ENCODE measurements at regions not wholly inside any gene's neighbourhood (a gene's known extent, or its start where the extent isn't known, plus 50 kb on each side); places are given as distances from the start of the nearest gene placed in this dataset.

DNA sequence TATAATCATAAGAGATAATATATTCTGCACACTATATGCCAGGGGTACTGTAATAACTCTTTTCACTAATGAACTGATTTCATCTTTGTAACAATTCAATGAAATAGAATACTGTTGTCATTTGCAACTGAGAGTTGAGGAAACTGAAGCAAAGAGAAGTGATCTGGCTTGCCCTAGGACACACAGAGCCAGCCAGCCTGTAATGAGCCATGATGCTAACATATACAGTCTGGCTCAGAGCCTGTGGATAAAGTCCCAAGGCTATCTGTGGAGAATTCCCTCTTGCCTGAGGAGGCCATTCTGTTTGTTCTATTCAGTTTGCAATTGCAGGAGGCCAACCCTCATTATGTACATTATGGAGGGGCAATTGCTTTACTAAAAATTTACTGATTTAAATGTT is 241.3 kb downstream of the CXCL12 start:
- intact Hi-C loops (cut with DNase I) = no loop called here

DNA sequence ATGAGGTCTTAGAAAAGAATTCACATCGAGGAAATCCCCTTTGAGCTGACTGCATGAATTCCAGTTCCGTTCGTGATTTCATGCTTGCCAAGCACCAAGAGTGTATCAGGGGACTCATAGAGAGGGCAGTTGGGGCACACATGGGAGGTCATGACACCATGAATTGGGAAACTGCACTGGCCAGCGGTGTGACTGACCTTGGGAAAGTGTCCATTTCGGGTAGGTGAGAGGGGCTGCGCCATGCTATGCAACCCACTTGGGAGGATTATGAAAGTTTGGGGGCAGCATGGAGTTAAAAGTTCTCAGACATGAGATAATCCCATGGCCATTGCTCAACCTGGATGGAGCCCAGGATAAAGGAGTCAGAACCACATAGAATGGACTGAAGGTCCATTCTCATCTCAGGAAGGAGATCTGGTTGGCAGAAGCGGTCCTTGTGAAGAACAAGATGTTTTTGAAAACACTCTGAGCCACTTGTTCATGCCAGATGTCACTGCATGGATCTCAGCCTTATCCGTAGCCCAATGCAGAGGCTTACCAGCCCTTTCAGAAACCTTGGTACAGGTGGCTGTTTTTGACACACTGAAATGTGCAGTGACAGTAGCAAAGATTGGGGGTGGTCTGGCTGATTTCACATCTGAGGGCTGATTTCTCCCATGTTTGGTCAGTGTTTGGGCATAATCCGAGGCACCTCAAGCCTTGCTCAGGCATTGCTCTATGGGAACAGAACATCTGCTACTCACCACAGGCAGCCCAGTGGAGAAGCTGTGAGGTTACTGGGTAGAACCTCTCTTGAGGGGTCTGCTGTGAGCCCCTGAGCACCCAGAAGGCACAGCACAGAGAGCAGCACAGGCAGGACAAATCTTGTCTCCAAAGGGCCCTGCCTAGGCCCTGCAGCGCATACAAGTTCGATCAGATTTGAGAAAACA is 252.3 kb downstream of the CXCL12 start:
- no peak for TF ChIP-seq POLR2A (IDR thresholded peaks at IDR 0.05)
- TF ChIP-seq, protein P1, sequence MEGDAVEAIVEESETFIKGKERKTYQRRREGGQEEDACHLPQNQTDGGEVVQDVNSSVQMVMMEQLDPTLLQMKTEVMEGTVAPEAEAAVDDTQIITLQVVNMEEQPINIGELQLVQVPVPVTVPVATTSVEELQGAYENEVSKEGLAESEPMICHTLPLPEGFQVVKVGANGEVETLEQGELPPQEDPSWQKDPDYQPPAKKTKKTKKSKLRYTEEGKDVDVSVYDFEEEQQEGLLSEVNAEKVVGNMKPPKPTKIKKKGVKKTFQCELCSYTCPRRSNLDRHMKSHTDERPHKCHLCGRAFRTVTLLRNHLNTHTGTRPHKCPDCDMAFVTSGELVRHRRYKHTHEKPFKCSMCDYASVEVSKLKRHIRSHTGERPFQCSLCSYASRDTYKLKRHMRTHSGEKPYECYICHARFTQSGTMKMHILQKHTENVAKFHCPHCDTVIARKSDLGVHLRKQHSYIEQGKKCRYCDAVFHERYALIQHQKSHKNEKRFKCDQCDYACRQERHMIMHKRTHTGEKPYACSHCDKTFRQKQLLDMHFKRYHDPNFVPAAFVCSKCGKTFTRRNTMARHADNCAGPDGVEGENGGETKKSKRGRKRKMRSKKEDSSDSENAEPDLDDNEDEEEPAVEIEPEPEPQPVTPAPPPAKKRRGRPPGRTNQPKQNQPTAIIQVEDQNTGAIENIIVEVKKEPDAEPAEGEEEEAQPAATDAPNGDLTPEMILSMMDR (IDR thresholded peaks at IDR 0.05) = no peak
- no peak for TF ChIP-seq POLR2AphosphoS5 (IDR thresholded peaks at IDR 0.05)
- Histone ChIP-seq H3K36me3 (no peaks in the 10 kb centered on the region), H3K4me1 (replicated peaks) (no peaks in the 10 kb centered on the region), H3K27ac (no peak overlapping the region), H3K27me3 (replicated peaks; ENCODE audit: insufficient read depth) (no peaks in the 10 kb centered on the region), H3K4me3 (no peak overlapping the region), H3K9me3 (no peaks in the 10 kb centered on the region)
- intact Hi-C loops (cut with DNase I) = no loop called here
- DNase-seq (ENCODE audit: low spot score) = no peak
- WGBS = 91% methylated on average over 11 of the region's 11 CpGs

More for the DNA sequence above, 241.3 kb downstream of the CXCL12 start:
- no peaks in the 10 kb centered on the region for H3K9me3 ChIP-seq
- no peak overlapping the region for H3K4me3 ChIP-seq
- H3K36me3 ChIP-seq = no peaks in the 10 kb centered on the region
- H3K4me1 ChIP-seq (replicated peaks) = no peaks in the 10 kb centered on the region
- TF ChIP-seq POLR2AphosphoS5 (IDR thresholded peaks at IDR 0.05) (no peak), POLR2A (IDR thresholded peaks at IDR 0.05) (no peak)
- TF ChIP-seq, protein P1 (IDR thresholded peaks at IDR 0.05) = no peak
- H3K27me3 ChIP-seq (replicated peaks; ENCODE audit: insufficient read depth) = no peaks in the 10 kb centered on the region
- DNase-seq (ENCODE audit: low spot score) = no peak
- H3K27ac ChIP-seq = no peak overlapping the region

DNA sequence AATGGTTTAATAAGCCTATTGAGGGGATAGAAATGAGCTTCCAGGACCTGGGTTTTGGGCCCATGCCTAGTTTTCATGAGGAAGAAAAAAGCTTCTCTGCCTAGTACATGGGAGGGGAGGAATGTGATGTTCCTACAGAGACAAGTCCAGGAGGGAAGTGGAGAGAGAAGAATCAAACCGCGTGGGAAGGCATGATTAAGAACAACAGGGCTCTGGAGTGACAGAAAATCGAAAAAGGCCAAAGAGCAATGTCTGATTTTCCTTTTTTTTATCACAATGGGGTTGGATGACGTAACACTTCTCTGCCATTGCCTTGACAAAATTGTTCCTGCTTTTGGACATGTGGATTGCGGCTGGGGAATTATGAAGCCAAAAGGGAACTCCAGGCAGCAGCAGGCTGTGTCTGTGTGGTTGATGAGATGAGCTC is 258.6 kb downstream of the CXCL12 start:
- no peaks in the 10 kb centered on the region for H3K4me1 ChIP-seq (replicated peaks)
- H3K27ac ChIP-seq = no peak overlapping the region
- intact Hi-C loops (cut with DNase I) = no loop called here
- TF ChIP-seq, protein P1 (IDR thresholded peaks at IDR 0.05) = no peak
- TF ChIP-seq POLR2AphosphoS5 (IDR thresholded peaks at IDR 0.05) = no peak
- no peak for TF ChIP-seq POLR2A (IDR thresholded peaks at IDR 0.05)
- no peaks in the 10 kb centered on the region for H3K36me3 ChIP-seq
- H3K9me3 ChIP-seq = no peaks in the 10 kb centered on the region
- no peak for DNase-seq (ENCODE audit: low spot score)
- WGBS = 80% methylated on average over 5 of the region's 5 CpGs
- no peaks in the 10 kb centered on the region for H3K27me3 ChIP-seq (replicated peaks; ENCODE audit: insufficient read depth)
- no peak overlapping the region for H3K4me3 ChIP-seq

DNA sequence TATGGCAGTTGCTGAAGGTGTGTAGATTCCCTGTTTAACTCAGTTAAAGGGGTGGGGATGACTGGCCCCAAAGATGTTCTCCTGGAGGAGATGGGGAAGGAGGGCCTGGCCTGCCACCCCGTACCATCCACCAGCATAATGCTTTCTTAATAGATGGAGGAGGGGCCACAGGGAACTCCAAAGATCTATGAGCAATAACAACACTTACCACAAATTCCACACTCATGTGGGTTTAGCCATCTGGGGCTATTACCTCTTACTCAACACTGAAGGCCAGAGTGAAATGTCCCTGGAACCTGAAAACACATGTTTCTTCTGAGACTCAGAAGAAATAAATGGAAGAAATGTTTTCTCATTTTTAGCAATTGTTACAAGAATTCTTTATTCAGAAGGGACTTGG is 259.0 kb downstream of the CXCL12 start:
- Histone ChIP-seq H3K4me3 (no peak overlapping the region), H3K9me3 (no peaks in the 10 kb centered on the region), H3K4me1 (replicated peaks) (no peaks in the 10 kb centered on the region), H3K27me3 (replicated peaks; ENCODE audit: insufficient read depth) (no peaks in the 10 kb centered on the region), H3K27ac (no peak overlapping the region), H3K36me3 (no peaks in the 10 kb centered on the region)
- DNase-seq (ENCODE audit: low spot score) = no peak
- TF ChIP-seq POLR2AphosphoS5 (IDR thresholded peaks at IDR 0.05) (no peak), POLR2A (IDR thresholded peaks at IDR 0.05) (no peak)
- TF ChIP-seq, protein P1 (IDR thresholded peaks at IDR 0.05) = no peak
- WGBS = 100% methylated on average over 1 of the region's 1 CpG
- intact Hi-C loops (cut with DNase I) = no loop called here

DNA sequence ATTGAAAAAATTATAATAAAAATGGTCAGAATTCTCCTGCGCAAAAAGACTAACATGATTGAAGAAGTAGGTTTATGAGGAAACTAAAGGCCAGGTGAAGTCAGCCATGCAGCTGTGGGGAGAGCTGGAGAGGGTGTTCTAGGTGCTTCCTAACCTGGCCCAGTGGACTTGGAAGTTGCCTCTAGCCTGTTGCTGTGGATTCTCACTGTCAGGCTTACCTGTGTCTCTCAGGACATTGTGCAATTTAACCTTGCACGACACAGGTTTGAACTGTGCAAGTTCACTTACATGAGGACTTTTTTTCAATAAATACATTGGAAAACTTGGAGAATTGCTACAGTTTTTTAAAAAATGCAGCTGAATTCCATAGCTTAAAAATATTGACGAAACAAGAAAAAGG is 266.4 kb downstream of the CXCL12 start:
- Histone ChIP-seq H3K4me3 (no peak overlapping the region), H3K36me3 (no peaks in the 10 kb centered on the region), H3K9me3 (no peaks in the 10 kb centered on the region), H3K27ac (no peak overlapping the region), H3K4me1 (replicated peaks) (no peaks in the 10 kb centered on the region), H3K27me3 (replicated peaks; ENCODE audit: insufficient read depth) (no peaks in the 10 kb centered on the region)
- no peak for TF ChIP-seq POLR2AphosphoS5 (IDR thresholded peaks at IDR 0.05)
- TF ChIP-seq, protein P1 (IDR thresholded peaks at IDR 0.05) = no peak
- no peak for TF ChIP-seq POLR2A (IDR thresholded peaks at IDR 0.05)
- WGBS = 96% methylated on average over 3 of the region's 3 CpGs
- intact Hi-C loops (cut with DNase I) = no loop called here
- no peak for DNase-seq (ENCODE audit: low spot score)
